Peyer's patch (tissue), 4 donors: ENCODE measurements at regions not wholly inside any gene's neighbourhood (a gene's known extent, or its start where the extent isn't known, plus 50 kb on each side); places are given as distances from the start of the nearest gene placed in this dataset.
A peak's percentile ranks its signal among the peaks of the same experiment; 100 is the strongest.

Experiments used
- DNase-seq, 3 donors: peaks; one replicate each; pipeline ENCODE4 v3.0.0-alpha.2; 2017 to 2019
- H3K27ac ChIP-seq, 4 donors: fragments of 200-600 bp; sonication (generic); one replicate each; pipeline ENCODE4 v1.5.1; 2016 to 2019
- H3K27me3 ChIP-seq, 2 donors: fragments of 200-600 bp; sonication (generic); one replicate each; pipeline ENCODE4 v1.5.1; 2019
- H3K36me3 ChIP-seq, 3 donors: fragments of 200-600 bp; sonication (generic); one replicate each; pipeline ENCODE4 v1.5.1; 2016 to 2019
- H3K4me1 ChIP-seq, 4 donors: fragments of 200-600 bp; sonication (generic); one replicate each; pipeline ENCODE4 v1.5.1; 2016 to 2019
- H3K4me3 ChIP-seq, 4 donors: fragments of 200-600 bp; sonication (generic); 1 replicate in 3 of 4; 2 replicates in 1 of 4; pipeline ENCODE4 v1.5.1; 2016 to 2019; ENCODE audit warnings: mild to moderate bottlenecking in 1 of 4
- H3K9me3 ChIP-seq, 4 donors: fragments of 200-600 bp; sonication (generic); one replicate each; pipeline ENCODE4 v1.5.1; 2016 to 2019; ENCODE audit warnings: mild to moderate bottlenecking in 1 of 4
- POLR2A ChIP-seq, 2 donors: fragments of 450-650 bp; IDR thresholded peaks; one replicate each; pipeline ENCODE4 v1.5.1; 2017; ENCODE audit warnings: antibody characterized with exemption in 2 of 2, mild to moderate bottlenecking in 2 of 2, moderate library complexity in 2 of 2
- TF ChIP-seq, protein P1 (sequence below), 6 experiments: fragments of 450-650 bp in 4 of 6; fragments of 200-600 bp in 2 of 6; sonication (generic) in 1 of 6; IDR thresholded peaks; one replicate each; pipeline ENCODE4 v1.5.1; 2017 to 2019; ENCODE audit warnings: antibody characterized with exemption in 6 of 6, mild to moderate bottlenecking in 3 of 6, moderate library complexity in 1 of 6

DNA sequence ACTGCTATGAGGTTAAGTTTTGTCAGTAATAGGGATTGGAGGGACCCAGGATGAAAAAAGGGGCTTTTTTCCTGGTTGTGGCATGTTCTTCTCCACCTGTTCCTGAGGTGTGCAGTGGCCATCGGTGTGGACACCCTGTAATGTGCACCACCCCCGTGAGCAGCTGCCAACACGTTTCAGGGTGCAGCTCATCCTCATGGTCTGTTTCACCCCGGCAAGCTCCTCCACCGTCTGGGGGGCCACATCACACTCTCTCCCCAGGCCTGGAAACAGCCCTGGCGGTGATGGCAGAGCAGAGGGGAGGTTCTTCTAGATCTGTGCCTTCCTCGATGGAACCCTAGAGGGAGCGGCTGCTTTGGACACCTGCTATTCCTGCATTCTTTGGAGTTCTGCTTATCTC lies 435.4 kb downstream of the MATN1 start:
- Histone ChIP-seq H3K36me3 (no peaks in the 10 kb centered on the region), H3K4me1 (no peaks in the 10 kb centered on the region), H3K27ac (no peak overlapping the region), H3K27me3 (no peaks in the 10 kb centered on the region), H3K9me3 (no peaks in the 10 kb centered on the region), H3K4me3 (no peak overlapping the region)
- TF ChIP-seq, protein P1, sequence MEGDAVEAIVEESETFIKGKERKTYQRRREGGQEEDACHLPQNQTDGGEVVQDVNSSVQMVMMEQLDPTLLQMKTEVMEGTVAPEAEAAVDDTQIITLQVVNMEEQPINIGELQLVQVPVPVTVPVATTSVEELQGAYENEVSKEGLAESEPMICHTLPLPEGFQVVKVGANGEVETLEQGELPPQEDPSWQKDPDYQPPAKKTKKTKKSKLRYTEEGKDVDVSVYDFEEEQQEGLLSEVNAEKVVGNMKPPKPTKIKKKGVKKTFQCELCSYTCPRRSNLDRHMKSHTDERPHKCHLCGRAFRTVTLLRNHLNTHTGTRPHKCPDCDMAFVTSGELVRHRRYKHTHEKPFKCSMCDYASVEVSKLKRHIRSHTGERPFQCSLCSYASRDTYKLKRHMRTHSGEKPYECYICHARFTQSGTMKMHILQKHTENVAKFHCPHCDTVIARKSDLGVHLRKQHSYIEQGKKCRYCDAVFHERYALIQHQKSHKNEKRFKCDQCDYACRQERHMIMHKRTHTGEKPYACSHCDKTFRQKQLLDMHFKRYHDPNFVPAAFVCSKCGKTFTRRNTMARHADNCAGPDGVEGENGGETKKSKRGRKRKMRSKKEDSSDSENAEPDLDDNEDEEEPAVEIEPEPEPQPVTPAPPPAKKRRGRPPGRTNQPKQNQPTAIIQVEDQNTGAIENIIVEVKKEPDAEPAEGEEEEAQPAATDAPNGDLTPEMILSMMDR (IDR thresholded peaks at IDR 0.05): no peak
- TF ChIP-seq POLR2A (IDR thresholded peaks at IDR 0.05): no peak
- DNase-seq: peak in 1 of 3 donors; percentile 23

DNA sequence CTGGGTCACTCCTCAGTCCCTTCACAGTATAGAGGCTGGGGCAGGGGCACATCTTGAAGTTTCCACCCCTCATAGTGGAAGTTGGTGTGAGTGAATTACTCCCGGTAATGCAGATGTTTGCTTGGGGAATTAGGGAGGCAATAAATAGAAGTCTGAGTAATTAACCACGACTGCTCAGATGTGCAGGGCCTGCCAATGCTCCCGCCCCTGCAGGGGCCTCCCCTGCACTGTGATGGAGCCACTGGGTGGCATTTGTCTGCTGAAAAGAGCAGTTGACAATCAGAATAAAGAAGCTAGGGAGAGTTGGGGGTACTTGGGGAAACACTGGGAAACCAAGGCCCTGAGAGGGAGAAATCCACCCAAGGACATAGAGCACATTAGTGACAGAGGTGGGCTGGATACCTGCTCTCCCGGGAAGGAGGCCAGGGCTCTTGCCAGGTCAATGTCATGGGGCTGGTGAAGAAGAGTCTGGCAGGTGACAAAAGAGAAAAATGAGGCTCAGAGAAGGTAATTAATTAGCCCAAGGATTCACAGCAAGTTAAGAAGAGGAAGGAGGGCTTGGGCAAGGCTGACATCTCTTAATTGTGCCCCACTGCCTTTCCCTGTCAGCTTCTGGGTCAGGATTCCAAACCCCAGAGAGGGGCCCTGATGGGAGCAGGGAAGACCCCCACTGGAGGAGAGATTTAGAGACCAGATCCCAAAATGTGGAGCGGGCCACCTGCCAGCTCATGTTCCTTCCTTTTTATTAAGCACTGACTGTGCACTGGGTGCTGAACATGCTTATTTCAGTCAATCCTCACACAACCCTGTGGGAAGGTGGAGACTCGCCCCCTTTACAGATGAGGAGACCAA lies 436.2 kb downstream of the MATN1 start:
- no peak overlapping the region for H3K4me3 ChIP-seq
- H3K27ac ChIP-seq: no peak overlapping the region
- H3K36me3 ChIP-seq: no peaks in the 10 kb centered on the region
- TF ChIP-seq, protein P1 (IDR thresholded peaks at IDR 0.05): no peak
- no peak for TF ChIP-seq POLR2A (IDR thresholded peaks at IDR 0.05)
- H3K9me3 ChIP-seq: no peaks in the 10 kb centered on the region
- no peaks in the 10 kb centered on the region for H3K27me3 ChIP-seq
- no peaks in the 10 kb centered on the region for H3K4me1 ChIP-seq
- no peak for DNase-seq

DNA sequence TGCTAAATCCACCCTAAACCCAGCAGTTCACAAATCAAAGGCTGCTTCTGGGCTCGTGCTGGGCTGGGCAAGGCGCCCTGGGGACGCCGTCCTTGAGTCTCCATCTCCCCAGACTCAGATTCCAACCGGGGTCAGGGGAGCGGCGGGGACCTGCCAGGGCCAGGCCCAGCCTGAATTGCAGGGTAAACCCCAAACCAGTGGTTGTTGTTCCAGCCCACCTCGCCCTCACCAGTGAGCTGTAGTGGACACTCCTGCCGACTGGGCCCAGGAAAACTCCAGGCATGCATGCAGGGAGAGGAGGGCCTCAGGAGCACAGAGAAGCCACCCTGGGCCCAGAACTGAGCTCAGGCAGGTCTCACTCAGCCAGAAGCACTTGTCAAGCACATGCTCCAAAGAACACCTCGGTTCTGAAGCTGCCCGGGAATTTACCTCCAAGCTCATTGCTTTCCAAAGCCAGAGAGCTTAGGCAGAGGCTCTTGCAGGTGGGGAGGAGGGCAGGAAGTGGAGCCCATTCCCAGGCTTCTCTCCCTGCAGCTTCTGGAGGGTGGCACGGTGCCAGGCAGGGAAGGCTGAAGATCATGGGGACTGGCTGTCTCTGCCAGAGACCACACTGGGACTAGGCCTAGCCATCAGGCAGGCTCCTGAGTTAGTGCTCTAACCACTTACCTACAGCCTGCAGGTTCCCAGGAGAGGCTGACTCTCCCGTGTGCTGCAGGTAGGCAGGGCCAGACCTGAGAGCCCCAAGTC lies 437.0 kb downstream of the MATN1 start:
- TF ChIP-seq, protein P1 (IDR thresholded peaks at IDR 0.05): no peak
- Histone ChIP-seq H3K9me3 (no peaks in the 10 kb centered on the region), H3K27ac (no peak overlapping the region), H3K36me3 (no peaks in the 10 kb centered on the region), H3K4me3 (no peak overlapping the region), H3K27me3 (no peaks in the 10 kb centered on the region), H3K4me1 (no peaks in the 10 kb centered on the region)
- no peak for DNase-seq

DNA sequence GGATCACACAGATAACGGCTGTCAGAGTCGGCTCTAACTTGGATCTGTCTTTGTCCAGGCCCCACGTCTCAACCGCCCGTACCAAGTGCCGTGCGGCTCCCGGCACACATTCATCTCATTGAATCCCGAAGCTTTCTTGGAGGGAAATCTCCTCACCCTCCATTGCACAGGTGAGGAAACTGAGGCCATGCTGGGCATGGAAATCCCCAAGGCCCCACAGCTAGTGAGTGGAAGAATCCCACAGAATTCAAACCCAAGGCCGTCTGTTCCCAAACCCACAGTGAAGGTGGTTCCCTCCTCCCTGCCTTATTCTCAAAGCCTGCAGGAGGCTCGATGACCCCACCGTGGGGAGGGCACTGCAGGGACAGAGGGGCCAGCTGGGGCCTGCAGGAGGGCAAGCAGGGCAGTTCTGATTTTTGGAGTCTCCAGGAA lies 437.9 kb downstream of the MATN1 start:
- Histone ChIP-seq H3K4me3 (no peak overlapping the region), H3K4me1 (no peaks in the 10 kb centered on the region), H3K9me3 (no peaks in the 10 kb centered on the region), H3K27me3 (no peaks in the 10 kb centered on the region), H3K27ac (no peak overlapping the region), H3K36me3 (no peaks in the 10 kb centered on the region)
- no peak for TF ChIP-seq POLR2A (IDR thresholded peaks at IDR 0.05)
- TF ChIP-seq, protein P1 (IDR thresholded peaks at IDR 0.05): no peak
- no peak for DNase-seq

DNA sequence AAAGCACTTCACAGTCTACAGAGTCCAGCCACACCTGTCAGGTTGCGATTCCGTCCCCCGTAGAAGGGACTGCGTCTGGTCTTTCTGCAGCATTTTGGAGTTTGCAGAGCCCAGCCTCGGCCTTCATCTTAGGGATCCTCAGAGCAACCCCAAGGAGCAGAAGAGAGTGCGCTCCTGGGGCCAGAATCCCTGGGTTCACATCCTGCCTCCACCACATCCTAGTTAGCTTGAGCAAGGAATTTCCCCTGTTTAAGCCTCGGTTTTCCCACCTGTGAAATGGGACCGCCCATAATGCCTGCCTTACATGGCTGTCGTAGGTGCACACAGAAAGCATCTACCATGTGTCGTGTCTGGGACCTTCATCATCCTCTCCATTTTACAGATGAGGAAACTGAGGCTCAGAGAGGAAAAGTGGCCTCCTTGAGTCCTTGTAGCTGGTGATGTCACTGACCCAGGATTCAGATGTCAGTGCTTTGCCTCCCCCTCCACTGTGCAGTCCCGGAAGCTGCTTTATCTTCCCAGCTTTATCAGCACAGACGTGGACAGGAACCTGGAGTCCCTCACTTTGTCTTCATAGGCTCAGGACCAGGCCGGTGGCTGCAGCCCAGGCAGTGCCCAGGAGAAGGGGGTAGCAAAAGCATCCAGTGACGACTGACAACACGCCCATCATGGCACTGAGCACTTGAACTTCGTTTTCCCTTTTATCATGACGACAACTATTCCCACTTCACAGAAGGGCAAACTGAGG lies 438.5 kb downstream of the MATN1 start:
- no peaks in the 10 kb centered on the region for H3K27me3 ChIP-seq
- H3K36me3 ChIP-seq: no peaks in the 10 kb centered on the region
- H3K4me1 ChIP-seq: no peaks in the 10 kb centered on the region
- DNase-seq: peak in 1 of 3 donors; percentile 4
- H3K27ac ChIP-seq: no peak overlapping the region
- H3K4me3 ChIP-seq: no peak overlapping the region
- TF ChIP-seq, protein P1 (IDR thresholded peaks at IDR 0.05): no peak
- no peak for TF ChIP-seq POLR2A (IDR thresholded peaks at IDR 0.05)
- no peaks in the 10 kb centered on the region for H3K9me3 ChIP-seq
